ENCODE measurements at regions not wholly inside any gene's neighbourhood (a gene's known extent, or its start where the extent isn't known, plus 50 kb on each side); places are given as distances from the start of the nearest gene placed in this dataset.

- intact Hi-C loops (cut with micrococcal nuclease) = no loop called here
- peaks cover 0 to 9% of the 10 kb centered on the region in 2 donors for H3K9me3 ChIP-seq (replicated peaks in 1 of 2; ENCODE audit: control insufficient read depth in 1 of 2, insufficient read depth in 1 of 2, low read length in 2 of 2)
These were observed 66.3 kb downstream of the RTP4 start for GRCh38 chr3:187434524-187434923.

DNA sequence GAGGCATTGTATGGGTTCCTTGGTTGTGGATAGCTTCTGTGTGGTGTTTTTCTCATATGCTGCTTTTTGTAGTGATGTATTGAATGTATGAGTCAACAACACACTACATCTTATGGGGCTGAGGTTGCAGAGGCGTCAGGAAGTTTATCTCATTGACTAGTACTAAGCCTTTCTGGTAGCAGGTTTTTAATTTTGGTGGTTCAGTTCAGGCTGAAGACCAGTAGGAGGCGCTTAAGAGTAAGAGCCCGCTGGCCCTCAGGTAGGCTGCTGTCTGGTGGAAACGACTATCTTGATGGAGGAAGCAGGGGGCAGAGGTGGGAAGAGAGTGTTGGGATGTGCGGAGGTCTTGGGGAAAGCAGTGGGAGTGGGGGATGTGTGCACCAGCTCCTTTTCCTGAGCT, 62.4 kb downstream of the RTP4 start:
- Mint-ChIP-seq H3K27ac (no peak overlapping the region), H3K27me3 (ENCODE audit: low read depth in 3 of 3) (peaks cover 0 to 4% (median 0%) of the 10 kb centered on the region in 3 donors), H3K4me1 (no peaks in the 10 kb centered on the region), H3K9me3 (peaks cover 0 to 10% (median 5%) of the 10 kb centered on the region in 7 donors), H3K4me3 (no peak overlapping the region), H3K36me3 (no peaks in the 10 kb centered on the region)
- Histone ChIP-seq H3K4me1 (ENCODE audit: control insufficient read depth in 1 of 2, insufficient read depth in 2 of 2, low read length in 2 of 2) (no peaks in the 10 kb centered on the region), H3K79me2 (ENCODE audit: insufficient read depth, low read length) (no peaks in the 10 kb centered on the region), H3K27me3 (ENCODE audit: control insufficient read depth in 2 of 2, insufficient read depth in 2 of 2, low read length in 2 of 2) (no peaks in the 10 kb centered on the region), H3K27ac (ENCODE audit: low read depth in 1 of 2, low read length in 2 of 2) (no peak overlapping the region), H3K36me3 (replicated peaks in 1 of 2; ENCODE audit: control insufficient read depth in 1 of 2, insufficient read depth in 2 of 2, low read length in 2 of 2) (no peaks in the 10 kb centered on the region), H4K20me1 (ENCODE audit: insufficient read depth, low read length) (no peaks in the 10 kb centered on the region), H3K9ac (ENCODE audit: insufficient read depth, low read length, poor library complexity, severe bottlenecking) (no peak overlapping the region), H3K4me3 (replicated peaks in 1 of 3; ENCODE audit: low read depth in 2 of 3, low read length in 3 of 3) (no peak overlapping the region), H3K4me2 (replicated peaks; ENCODE audit: extremely low read depth, low read length, poor library complexity, severe bottlenecking) (no peak overlapping the region), H2AFZ (ENCODE audit: insufficient read depth, low read depth, low read length, poor library complexity, severe bottlenecking) (no peak overlapping the region), H3K9me3 (replicated peaks in 1 of 2; ENCODE audit: control insufficient read depth in 1 of 2, insufficient read depth in 1 of 2, low read length in 2 of 2) (peaks cover 0 to 9% of the 10 kb centered on the region in 2 donors)
- TF ChIP-seq, protein P1, sequence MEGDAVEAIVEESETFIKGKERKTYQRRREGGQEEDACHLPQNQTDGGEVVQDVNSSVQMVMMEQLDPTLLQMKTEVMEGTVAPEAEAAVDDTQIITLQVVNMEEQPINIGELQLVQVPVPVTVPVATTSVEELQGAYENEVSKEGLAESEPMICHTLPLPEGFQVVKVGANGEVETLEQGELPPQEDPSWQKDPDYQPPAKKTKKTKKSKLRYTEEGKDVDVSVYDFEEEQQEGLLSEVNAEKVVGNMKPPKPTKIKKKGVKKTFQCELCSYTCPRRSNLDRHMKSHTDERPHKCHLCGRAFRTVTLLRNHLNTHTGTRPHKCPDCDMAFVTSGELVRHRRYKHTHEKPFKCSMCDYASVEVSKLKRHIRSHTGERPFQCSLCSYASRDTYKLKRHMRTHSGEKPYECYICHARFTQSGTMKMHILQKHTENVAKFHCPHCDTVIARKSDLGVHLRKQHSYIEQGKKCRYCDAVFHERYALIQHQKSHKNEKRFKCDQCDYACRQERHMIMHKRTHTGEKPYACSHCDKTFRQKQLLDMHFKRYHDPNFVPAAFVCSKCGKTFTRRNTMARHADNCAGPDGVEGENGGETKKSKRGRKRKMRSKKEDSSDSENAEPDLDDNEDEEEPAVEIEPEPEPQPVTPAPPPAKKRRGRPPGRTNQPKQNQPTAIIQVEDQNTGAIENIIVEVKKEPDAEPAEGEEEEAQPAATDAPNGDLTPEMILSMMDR (IDR thresholded peaks at IDR 0.05) = no peak
- DNase-seq = no peak
- 39% methylated on average over 4 of the region's 5 CpGs for WGBS (ENCODE audit: insufficient coverage)
- intact Hi-C loops (cut with micrococcal nuclease) = no loop called here

More at GRCh38 chr3:187434524-187434923, 66.3 kb downstream of the RTP4 start:
- no peaks in the 10 kb centered on the region for H3K79me2 ChIP-seq (ENCODE audit: insufficient read depth, low read length)
- Mint-ChIP-seq H3K27me3 (ENCODE audit: low read depth in 3 of 3) (peaks cover 0 to 4% (median 0%) of the 10 kb centered on the region in 3 donors), H3K4me1 (no peaks in the 10 kb centered on the region), H3K27ac (no peak overlapping the region), H3K4me3 (no peak overlapping the region), H3K9me3 (peaks cover 0 to 6% (median 2%) of the 10 kb centered on the region in 7 donors), H3K36me3 (no peaks in the 10 kb centered on the region)
- 67% methylated on average over 1 of the region's 2 CpGs for WGBS (ENCODE audit: insufficient coverage)
- no peaks in the 10 kb centered on the region for H3K36me3 ChIP-seq (replicated peaks in 1 of 2; ENCODE audit: control insufficient read depth in 1 of 2, insufficient read depth in 2 of 2, low read length in 2 of 2)
- no peak overlapping the region for H3K27ac ChIP-seq (ENCODE audit: low read depth in 1 of 2, low read length in 2 of 2)
- H3K9ac ChIP-seq (ENCODE audit: insufficient read depth, low read length, poor library complexity, severe bottlenecking) = no peak overlapping the region
- H2AFZ ChIP-seq (ENCODE audit: insufficient read depth, low read depth, low read length, poor library complexity, severe bottlenecking) = no peak overlapping the region
- H3K27me3 ChIP-seq (ENCODE audit: control insufficient read depth in 2 of 2, insufficient read depth in 2 of 2, low read length in 2 of 2) = no peaks in the 10 kb centered on the region
- H3K4me3 ChIP-seq (replicated peaks in 1 of 3; ENCODE audit: low read depth in 2 of 3, low read length in 3 of 3) = no peak overlapping the region
- no peaks in the 10 kb centered on the region for H4K20me1 ChIP-seq (ENCODE audit: insufficient read depth, low read length)
- TF ChIP-seq, protein P1 (IDR thresholded peaks at IDR 0.05) = no peak
- no peak for DNase-seq
- no peaks in the 10 kb centered on the region for H3K4me1 ChIP-seq (ENCODE audit: control insufficient read depth in 1 of 2, insufficient read depth in 2 of 2, low read length in 2 of 2)
- no peak overlapping the region for H3K4me2 ChIP-seq (replicated peaks; ENCODE audit: extremely low read depth, low read length, poor library complexity, severe bottlenecking)
